K562 (cell line): ENCODE measurements at regions not wholly inside any gene's neighbourhood (a gene's known extent, or its start where the extent isn't known, plus 50 kb on each side); places are given as distances from the start of the nearest gene placed in this dataset.

Source experiments
- ATAC-seq: fragments of 200-7000 bp; cut with Tn5 transposase; 3 replicates; pipeline ENCODE4 v1.9.1; 2020; ENCODE audit warnings: moderate library complexity
- BruUV-seq: library from RNA; stranded (reverse); fragments of 400-500 nt; replicated peaks from 2 replicates; lab custom pipeline; 2021; lab: Mats Ljungman, UMichigan
- CTCF ChIA-PET: fragments of 300-600 bp; formaldehyde crosslinking; extraction: SDS; loops from one replicate; lab custom pipeline; 2021; ENCODE audit warnings: low intra/inter-chr PET ratio; lab: Yijun Ruan, JAX
- POLR2A ChIA-PET: fragments of 300-600, 350-650 bp; sonication (Branson Sonifier 250); formaldehyde crosslinking; extraction: SDS; loops from one replicate; lab custom pipeline; 2021; ENCODE audit warnings: antibody characterized with exemption, inconsistent platforms; lab: Yijun Ruan, JAX
- DNase-seq, 4 experiments: peaks; one replicate each; pipeline versions ENCODE4 v3.0.0 to v3.0.0-alpha.2; 2011 to 2018; ENCODE audit warnings: low spot score in 3 of 4, mixed read lengths in 3 of 4; ENCODE audit errors: extremely low read depth in 1 of 4
- FAIRE-seq: peaks from 2 replicates; lab custom pipeline; 2011; peaks lifted over from hg19 to GRCh38; lab: Jason Lieb, UNC
- H2AFZ ChIP-seq: 2 replicates; pipeline ENCODE4 v1.6.0; 2011; ENCODE audit warnings: low read depth, low read length, control low read depth, inconsistent platforms
- H3K27ac ChIP-seq: fragments of 200-600 bp; 3 replicates; pipeline ENCODE4 v1.8.0; 2011; ENCODE audit warnings: low read depth, mild to moderate bottlenecking, control low read depth, inconsistent platforms, low read length, moderate library complexity, mixed read lengths; ENCODE audit errors: extremely low read depth
- H3K27me3 ChIP-seq, 2 experiments: fragments of 300-600 bp in 1 of 2; 2 replicates in 1 of 2; 3 replicates in 1 of 2; pipeline versions ENCODE4 v1.6.0 to v1.8.0; 2011; ENCODE audit warnings: inconsistent platforms in 2 of 2, low read length in 2 of 2, mild to moderate bottlenecking in 1 of 2, mixed read lengths in 1 of 2, moderate library complexity in 1 of 2; ENCODE audit not compliant: control insufficient read depth in 2 of 2, insufficient read depth in 2 of 2
- H3K36me3 ChIP-seq: fragments of 300-600 bp; 3 replicates; pipeline ENCODE4 v1.8.0; 2011; ENCODE audit warnings: mild to moderate bottlenecking, low read length, inconsistent platforms; ENCODE audit not compliant: control insufficient read depth, insufficient read depth
- H3K4me1 ChIP-seq, 2 experiments: fragments of 200-600 bp in 1 of 2; replicated peaks in 1 of 2; 2 replicates in 1 of 2; 3 replicates in 1 of 2; pipeline versions ENCODE4 v1.5.1 to v1.8.0; 2011; ENCODE audit warnings: inconsistent platforms in 2 of 2, low read length in 2 of 2, mild to moderate bottlenecking in 1 of 2, mixed read lengths in 1 of 2, moderate library complexity in 1 of 2; ENCODE audit not compliant: control insufficient read depth in 2 of 2, insufficient read depth in 2 of 2
- H3K4me2 ChIP-seq: 2 replicates; pipeline ENCODE4 v1.6.1; 2011; ENCODE audit warnings: low read length, control low read depth, inconsistent platforms, mixed read lengths; ENCODE audit not compliant: insufficient read depth
- H3K4me3 ChIP-seq: fragments of 200-600 bp; sonication (generic), shearing (Covaris generic); 2 replicates; pipeline ENCODE4 v1.5.1; 2016; ENCODE audit warnings: control low read depth, inconsistent platforms
- H3K79me2 ChIP-seq: fragments of 200-600 bp; 3 replicates; pipeline ENCODE4 v1.8.0; 2011; ENCODE audit warnings: low read length, inconsistent platforms; ENCODE audit not compliant: control insufficient read depth, insufficient read depth
- H3K9ac ChIP-seq, 2 experiments: 2 replicates each; pipeline versions ENCODE4 v1.6.0 to v1.6.1; 2011; ENCODE audit warnings: low read depth in 2 of 2, low read length in 2 of 2, control low read depth in 1 of 2, inconsistent platforms in 1 of 2, mild to moderate bottlenecking in 1 of 2, mixed read lengths in 1 of 2; ENCODE audit not compliant: insufficient read depth in 1 of 2
- H3K9me1 ChIP-seq: one replicate; pipeline ENCODE4 v1.6.0; 2011; ENCODE audit warnings: inconsistent platforms, mild to moderate bottlenecking, low read length, moderate library complexity; ENCODE audit not compliant: control insufficient read depth, insufficient read depth
- H3K9me3 ChIP-seq: replicated peaks from 2 replicates; pipeline ENCODE4 v1.5.1; 2011; ENCODE audit warnings: low read depth, low read length, inconsistent platforms; ENCODE audit not compliant: control insufficient read depth, insufficient read depth
- H4K20me1 ChIP-seq: replicated peaks from 2 replicates; pipeline ENCODE4 v1.6.1; 2011; ENCODE audit warnings: low read length, inconsistent platforms, mixed read lengths; ENCODE audit not compliant: control insufficient read depth, insufficient read depth
- CEBPB ChIP-seq: fragments of 450-650 bp; IDR thresholded peaks from 2 replicates; pipeline ENCODE4 v1.6.1; 2016; ENCODE audit warnings: missing genetic modification characterization, missing compliant biosample characterization
- ERF ChIP-seq: fragments of 450-650 bp; formaldehyde crosslinking; IDR thresholded peaks from 2 replicates; pipeline ENCODE4 v1.4.0; 2020; ENCODE audit warnings: mild to moderate bottlenecking, mixed read lengths
- PPARD ChIP-seq: fragments of 250-450 bp; sonication (Bioruptor Pico); IDR thresholded peaks from 2 replicates; pipeline ENCODE4 v1.8.0; 2022; ENCODE audit warnings: inconsistent platforms, mild to moderate bottlenecking, moderate library complexity
- SFPQ ChIP-seq: fragments of 200-400 bp; formaldehyde crosslinking; IDR thresholded peaks from 2 replicates; pipeline ENCODE4 v1.6.1; 2017; ENCODE audit warnings: mild to moderate bottlenecking, low read depth, low read length, moderate library complexity
- ZFX ChIP-seq: sonication (generic); formaldehyde crosslinking; IDR thresholded peaks from 2 replicates; pipeline ENCODE4 v1.8.0; 2022; ENCODE audit warnings: mild to moderate bottlenecking, missing genetic modification reagents, moderate library complexity
- WGBS: fragments of 100-300 bp; shearing (Covaris generic); methylation state at CpG from one replicate; pipeline ENCODE4 v1.1.6; 2016; ENCODE audit warnings: low coverage, mixed read lengths; ENCODE audit not compliant: insufficient coverage; ENCODE audit errors: missing lambda C conversion rate; 5-methylcytosine and 5-hydroxymethylcytosine counted together
- in situ Hi-C: fragments of 300-500 bp; cut with MboI; formaldehyde crosslinking; loops from 4 replicates; pipeline ENCODE4 v1.15.0; 2018; ENCODE audit warnings: inconsistent platforms, mixed read lengths
- intact Hi-C: fragments of 100-400 bp; cut with micrococcal nuclease; formaldehyde crosslinking; loops from 2 replicates; pipeline ENCODE4 v1.14.2; 2022
- TF ChIP-seq, protein P1 (sequence below): fragments of 450-650 bp; IDR thresholded peaks from 2 replicates; pipeline ENCODE4 v1.6.1; 2014; ENCODE audit warnings: low read depth, mild to moderate bottlenecking, moderate library complexity, borderline replicate concordance
- TF ChIP-seq, protein P2 (sequence below): fragments of 450-650 bp; IDR thresholded peaks from 2 replicates; pipeline ENCODE4 v1.6.1; 2016; ENCODE audit warnings: mild to moderate bottlenecking, moderate library complexity

DNA sequence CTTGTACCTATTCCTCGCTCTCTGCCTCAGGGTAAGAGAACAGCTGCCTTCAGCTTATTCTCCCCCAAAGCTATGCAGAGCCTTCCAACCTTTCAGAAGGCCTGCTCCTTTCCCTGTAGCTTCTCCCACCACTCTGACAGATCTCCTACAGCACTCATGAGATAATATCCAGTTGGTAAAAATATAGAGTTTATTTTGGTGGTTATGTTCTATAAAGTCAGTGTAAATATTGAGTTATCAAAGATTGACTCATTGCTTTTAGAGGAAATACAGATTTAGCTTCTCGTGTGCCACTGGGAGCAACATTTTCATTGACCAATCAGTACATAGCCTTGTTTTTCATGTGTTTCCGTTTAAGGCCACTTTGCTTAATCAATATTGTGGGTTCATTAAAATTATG, 216.2 kb upstream of the TECRL start (continued):
- no peak for TF ChIP-seq SFPQ
- no peak for TF ChIP-seq CEBPB
- TF ChIP-seq ERF, result no peak
- TF ChIP-seq, protein P1, sequence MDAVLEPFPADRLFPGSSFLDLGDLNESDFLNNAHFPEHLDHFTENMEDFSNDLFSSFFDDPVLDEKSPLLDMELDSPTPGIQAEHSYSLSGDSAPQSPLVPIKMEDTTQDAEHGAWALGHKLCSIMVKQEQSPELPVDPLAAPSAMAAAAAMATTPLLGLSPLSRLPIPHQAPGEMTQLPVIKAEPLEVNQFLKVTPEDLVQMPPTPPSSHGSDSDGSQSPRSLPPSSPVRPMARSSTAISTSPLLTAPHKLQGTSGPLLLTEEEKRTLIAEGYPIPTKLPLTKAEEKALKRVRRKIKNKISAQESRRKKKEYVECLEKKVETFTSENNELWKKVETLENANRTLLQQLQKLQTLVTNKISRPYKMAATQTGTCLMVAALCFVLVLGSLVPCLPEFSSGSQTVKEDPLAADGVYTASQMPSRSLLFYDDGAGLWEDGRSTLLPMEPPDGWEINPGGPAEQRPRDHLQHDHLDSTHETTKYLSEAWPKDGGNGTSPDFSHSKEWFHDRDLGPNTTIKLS, result no peak
- no peak for TF ChIP-seq ZFX (CRISPR knock-in tag)
- no peak for TF ChIP-seq PPARD (CRISPR knock-in tag)

DNA sequence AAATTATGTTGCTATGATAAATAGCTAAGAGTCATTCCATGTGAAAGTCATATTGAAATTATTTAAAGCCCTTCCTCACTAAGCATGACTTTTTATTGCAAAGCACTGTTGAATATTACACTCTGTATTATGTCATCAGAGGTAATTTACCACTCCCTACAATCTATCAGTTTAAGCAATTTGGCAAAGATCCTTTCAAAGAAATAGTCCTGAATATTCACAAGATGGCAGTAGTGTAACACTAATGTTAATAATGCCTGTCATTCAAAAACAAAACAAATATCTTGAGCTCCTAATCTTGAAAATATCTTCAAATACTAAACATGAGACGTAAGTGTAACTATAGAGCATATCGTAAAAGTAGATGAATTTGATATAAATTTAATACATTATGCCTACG, 208.6 kb upstream of the TECRL start:
- POLR2A ChIA-PET, result no interaction called here
- H3K9ac ChIP-seq, result no peak overlapping the region
- no peaks in the 10 kb centered on the region for H3K9me3 ChIP-seq
- no peak overlapping the region for H3K4me2 ChIP-seq
- no peaks in the 10 kb centered on the region for H4K20me1 ChIP-seq
- FAIRE-seq (no peak), ATAC-seq (no peak), DNase-seq (no peak)
- no peaks in the 10 kb centered on the region for H3K4me1 ChIP-seq
- intact Hi-C loops, result no loop called here
- H2AFZ ChIP-seq, result no peak overlapping the region
- 0% methylated on average over 3 of the region's 3 CpGs for WGBS
- H3K9me1 ChIP-seq, result no peaks in the 10 kb centered on the region
- no TSS peak for BruUV-seq
- H3K27me3 ChIP-seq, result no peaks in the 10 kb centered on the region
- no peaks in the 10 kb centered on the region for H3K79me2 ChIP-seq
- CTCF ChIA-PET, result no interaction called here
- H3K4me3 ChIP-seq, result no peak overlapping the region
- H3K36me3 ChIP-seq, result no peaks in the 10 kb centered on the region
- in situ Hi-C loops, result no loop called here
- no peak overlapping the region for H3K27ac ChIP-seq
- TF ChIP-seq, protein P2, sequence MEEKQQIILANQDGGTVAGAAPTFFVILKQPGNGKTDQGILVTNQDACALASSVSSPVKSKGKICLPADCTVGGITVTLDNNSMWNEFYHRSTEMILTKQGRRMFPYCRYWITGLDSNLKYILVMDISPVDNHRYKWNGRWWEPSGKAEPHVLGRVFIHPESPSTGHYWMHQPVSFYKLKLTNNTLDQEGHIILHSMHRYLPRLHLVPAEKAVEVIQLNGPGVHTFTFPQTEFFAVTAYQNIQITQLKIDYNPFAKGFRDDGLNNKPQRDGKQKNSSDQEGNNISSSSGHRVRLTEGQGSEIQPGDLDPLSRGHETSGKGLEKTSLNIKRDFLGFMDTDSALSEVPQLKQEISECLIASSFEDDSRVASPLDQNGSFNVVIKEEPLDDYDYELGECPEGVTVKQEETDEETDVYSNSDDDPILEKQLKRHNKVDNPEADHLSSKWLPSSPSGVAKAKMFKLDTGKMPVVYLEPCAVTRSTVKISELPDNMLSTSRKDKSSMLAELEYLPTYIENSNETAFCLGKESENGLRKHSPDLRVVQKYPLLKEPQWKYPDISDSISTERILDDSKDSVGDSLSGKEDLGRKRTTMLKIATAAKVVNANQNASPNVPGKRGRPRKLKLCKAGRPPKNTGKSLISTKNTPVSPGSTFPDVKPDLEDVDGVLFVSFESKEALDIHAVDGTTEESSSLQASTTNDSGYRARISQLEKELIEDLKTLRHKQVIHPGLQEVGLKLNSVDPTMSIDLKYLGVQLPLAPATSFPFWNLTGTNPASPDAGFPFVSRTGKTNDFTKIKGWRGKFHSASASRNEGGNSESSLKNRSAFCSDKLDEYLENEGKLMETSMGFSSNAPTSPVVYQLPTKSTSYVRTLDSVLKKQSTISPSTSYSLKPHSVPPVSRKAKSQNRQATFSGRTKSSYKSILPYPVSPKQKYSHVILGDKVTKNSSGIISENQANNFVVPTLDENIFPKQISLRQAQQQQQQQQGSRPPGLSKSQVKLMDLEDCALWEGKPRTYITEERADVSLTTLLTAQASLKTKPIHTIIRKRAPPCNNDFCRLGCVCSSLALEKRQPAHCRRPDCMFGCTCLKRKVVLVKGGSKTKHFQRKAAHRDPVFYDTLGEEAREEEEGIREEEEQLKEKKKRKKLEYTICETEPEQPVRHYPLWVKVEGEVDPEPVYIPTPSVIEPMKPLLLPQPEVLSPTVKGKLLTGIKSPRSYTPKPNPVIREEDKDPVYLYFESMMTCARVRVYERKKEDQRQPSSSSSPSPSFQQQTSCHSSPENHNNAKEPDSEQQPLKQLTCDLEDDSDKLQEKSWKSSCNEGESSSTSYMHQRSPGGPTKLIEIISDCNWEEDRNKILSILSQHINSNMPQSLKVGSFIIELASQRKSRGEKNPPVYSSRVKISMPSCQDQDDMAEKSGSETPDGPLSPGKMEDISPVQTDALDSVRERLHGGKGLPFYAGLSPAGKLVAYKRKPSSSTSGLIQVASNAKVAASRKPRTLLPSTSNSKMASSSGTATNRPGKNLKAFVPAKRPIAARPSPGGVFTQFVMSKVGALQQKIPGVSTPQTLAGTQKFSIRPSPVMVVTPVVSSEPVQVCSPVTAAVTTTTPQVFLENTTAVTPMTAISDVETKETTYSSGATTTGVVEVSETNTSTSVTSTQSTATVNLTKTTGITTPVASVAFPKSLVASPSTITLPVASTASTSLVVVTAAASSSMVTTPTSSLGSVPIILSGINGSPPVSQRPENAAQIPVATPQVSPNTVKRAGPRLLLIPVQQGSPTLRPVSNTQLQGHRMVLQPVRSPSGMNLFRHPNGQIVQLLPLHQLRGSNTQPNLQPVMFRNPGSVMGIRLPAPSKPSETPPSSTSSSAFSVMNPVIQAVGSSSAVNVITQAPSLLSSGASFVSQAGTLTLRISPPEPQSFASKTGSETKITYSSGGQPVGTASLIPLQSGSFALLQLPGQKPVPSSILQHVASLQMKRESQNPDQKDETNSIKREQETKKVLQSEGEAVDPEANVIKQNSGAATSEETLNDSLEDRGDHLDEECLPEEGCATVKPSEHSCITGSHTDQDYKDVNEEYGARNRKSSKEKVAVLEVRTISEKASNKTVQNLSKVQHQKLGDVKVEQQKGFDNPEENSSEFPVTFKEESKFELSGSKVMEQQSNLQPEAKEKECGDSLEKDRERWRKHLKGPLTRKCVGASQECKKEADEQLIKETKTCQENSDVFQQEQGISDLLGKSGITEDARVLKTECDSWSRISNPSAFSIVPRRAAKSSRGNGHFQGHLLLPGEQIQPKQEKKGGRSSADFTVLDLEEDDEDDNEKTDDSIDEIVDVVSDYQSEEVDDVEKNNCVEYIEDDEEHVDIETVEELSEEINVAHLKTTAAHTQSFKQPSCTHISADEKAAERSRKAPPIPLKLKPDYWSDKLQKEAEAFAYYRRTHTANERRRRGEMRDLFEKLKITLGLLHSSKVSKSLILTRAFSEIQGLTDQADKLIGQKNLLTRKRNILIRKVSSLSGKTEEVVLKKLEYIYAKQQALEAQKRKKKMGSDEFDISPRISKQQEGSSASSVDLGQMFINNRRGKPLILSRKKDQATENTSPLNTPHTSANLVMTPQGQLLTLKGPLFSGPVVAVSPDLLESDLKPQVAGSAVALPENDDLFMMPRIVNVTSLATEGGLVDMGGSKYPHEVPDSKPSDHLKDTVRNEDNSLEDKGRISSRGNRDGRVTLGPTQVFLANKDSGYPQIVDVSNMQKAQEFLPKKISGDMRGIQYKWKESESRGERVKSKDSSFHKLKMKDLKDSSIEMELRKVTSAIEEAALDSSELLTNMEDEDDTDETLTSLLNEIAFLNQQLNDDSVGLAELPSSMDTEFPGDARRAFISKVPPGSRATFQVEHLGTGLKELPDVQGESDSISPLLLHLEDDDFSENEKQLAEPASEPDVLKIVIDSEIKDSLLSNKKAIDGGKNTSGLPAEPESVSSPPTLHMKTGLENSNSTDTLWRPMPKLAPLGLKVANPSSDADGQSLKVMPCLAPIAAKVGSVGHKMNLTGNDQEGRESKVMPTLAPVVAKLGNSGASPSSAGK, result no peak
